ENCODE measurements at regions not wholly inside any gene's neighbourhood (a gene's known extent, or its start where the extent isn't known, plus 50 kb on each side); places are given as distances from the start of the nearest gene placed in this dataset.
"Not testable (repeated sequence)": the region's sequence is repeated elsewhere in the genome, so short reads cannot be mapped to it uniquely, and the experiment has no call there.

GRCh38 chr1:195663549-195664280, 944.5 kb downstream of the KCNT2 start:
- peak; percentile 20 for DNase-seq (ENCODE audit: low spot score)

- DNase-seq (ENCODE audit: low spot score) = no peak
These were observed 951.5 kb downstream of the KCNT2 start for GRCh38 chr1:195656780-195657179.

DNA sequence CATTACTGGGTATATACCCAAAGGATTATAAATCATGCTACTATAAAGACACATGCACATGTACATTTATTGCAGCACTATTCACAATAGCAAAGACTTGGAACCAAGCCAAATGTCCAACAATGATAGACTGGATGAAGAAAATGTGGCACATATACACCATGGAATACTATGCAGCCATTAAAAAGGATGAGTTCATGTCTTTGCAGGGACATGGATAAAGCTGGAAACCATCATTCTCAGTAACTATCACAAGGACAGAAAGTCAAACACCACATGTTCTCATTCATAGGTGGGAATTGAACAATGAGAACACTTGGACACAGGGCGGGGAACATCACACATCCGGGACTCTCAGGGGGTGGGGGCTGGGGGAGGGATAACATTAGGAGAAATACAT, 959.4 kb downstream of the KCNT2 start:
- not testable (repeated sequence) for DNase-seq (ENCODE audit: low spot score)

- no peak for DNase-seq (ENCODE audit: low spot score)
These were observed 970.7 kb downstream of the KCNT2 start for GRCh38 chr1:195637539-195637938.

GRCh38 chr1:195618287-195618686, 990.0 kb downstream of the KCNT2 start:
- no peak for DNase-seq (ENCODE audit: low spot score)

- no peak for DNase-seq (ENCODE audit: low spot score)
These were observed 991.1 kb downstream of the KCNT2 start for GRCh38 chr1:195617106-195617505.

DNA sequence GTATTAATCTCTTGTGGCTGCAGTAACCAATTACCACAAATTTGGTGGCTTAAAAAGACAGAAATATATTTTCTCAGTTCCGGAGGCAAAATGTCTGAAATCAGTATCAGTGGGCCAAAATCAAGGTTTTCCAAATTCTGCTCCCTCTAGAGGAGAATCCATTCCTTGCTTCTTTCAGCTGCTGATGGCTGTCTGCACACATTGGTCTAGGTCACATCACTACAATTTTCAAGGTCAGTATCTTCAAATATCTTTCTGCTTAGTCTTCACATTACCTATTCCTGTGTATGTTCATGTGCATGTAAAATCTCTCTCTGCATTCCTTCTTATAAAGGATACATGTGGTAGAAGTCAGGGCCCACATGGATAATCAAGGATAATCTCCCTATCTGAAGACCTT, 999.4 kb downstream of the KCNT2 start:
- DNase-seq (ENCODE audit: low spot score) = no peak

GRCh38 chr1:195606483-195606882, 1001.8 kb downstream of the KCNT2 start:
- DNase-seq (ENCODE audit: low spot score) = no peak

DNA sequence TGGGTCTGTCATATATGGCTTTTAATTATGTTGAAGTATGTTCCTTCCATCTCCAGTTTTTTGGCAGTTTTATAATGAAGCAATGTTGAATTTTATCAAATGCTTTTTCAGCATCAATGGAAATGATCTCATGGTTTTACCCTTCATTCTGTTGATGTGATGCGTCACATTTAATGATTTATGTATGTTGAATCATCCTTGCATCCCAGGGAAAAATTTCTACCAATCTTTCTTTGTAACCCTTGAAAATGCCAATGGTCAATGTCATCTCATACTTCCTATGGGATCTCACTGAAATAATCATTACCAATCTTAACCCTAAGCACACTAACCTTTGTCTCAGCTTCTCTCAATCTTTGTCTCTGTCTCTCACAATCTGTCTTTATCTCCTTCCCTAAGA, 1004.0 kb downstream of the KCNT2 start:
- no peak for DNase-seq (ENCODE audit: low spot score)

- no peak for DNase-seq (ENCODE audit: low spot score)
These were observed 1010.3 kb downstream of the KCNT2 start for GRCh38 chr1:195597891-195598290.

DNA sequence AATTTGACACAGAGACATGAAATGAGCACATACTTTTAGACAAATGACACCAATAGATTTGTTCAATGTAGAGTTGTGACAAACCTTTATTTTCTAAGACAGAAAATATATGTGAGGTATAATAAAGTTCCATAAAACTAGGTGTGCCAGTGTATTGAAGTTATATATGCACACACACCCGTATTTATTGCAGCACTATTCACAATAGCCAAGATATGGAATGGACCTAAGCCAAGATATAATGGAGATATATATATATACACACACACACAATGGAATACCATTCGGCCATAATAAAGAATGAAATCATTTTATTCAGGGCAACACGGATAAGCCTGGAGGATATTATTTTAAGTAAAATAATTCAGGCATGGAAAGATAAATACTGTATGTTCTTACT, 1013.5 kb downstream of the KCNT2 start:
- no peak for DNase-seq (ENCODE audit: low spot score)

DNA sequence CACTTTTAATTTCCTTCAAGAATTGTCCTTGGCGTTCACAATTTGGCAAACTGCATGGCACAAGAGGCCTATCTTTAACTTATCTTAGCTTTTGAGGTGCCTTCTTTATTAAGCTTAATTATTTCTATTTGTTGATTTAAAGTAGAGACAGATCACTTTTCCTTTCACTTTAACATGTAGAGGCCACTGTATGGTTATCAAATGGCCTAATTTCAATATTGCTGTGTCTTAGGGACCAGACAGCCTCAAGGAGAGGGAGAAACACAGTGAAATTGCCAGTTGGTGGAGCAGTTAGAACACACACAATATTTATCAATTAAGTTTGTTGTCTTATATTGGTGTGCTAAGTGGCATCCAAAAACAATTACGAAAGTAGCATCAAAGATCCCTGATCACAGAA, 1013.9 kb downstream of the KCNT2 start:
- no peak for DNase-seq (ENCODE audit: low spot score)

DNA sequence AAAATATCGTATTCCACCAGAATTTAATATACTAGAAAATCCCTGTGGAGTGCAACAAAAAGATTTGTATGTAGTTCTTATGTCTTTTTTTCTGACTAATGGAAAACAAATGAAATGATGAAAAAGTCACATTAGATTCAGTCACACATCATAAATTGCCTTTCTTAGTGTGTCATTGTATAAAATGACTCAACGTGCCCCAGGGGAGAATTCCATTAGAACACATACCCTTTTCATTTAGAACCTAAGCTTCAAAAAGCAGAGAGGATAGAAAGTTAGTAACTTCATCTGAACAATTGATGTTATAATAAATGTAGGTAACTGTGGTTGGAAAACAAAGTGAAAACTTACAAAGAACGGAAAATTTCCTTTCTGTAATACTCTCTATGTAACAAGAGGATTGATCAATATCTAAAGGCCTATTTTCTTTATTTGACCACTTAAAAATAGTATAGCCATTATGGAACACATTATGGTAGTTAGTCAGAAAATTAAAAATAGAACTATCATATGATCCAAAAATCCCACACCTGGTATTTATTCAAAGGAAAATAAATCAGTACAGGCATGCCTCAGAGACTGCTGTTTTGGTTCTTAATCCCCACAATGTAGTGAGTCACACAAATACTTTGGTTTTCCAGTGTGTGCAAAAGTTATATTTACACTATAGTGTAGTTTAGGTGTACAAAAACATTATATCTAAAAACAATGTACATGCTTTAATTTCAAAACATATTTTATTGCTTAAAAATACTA, 1016.1 kb downstream of the KCNT2 start:
- no peak for DNase-seq (ENCODE audit: low spot score)

DNA sequence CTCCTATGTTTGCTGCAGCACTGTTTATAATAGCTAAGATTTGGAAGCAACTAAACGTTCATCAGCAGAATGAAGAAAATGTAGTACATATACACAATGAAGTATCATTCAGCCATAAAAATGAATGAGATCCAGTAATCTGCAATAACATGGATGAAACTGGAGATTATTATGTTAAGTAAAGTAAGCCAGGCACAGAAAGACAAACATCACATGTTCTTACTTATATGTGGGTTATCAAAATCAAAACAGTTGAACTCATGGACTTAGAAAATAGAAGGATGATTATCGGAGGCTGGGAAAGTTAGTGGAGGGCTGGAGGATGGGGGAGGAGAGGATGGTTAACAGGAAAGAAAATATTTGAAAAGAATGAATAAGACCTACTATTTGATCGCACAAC, 1017.6 kb downstream of the KCNT2 start:
- no peak for DNase-seq (ENCODE audit: low spot score)

GRCh38 chr1:195584870-195585624, 1023.2 kb downstream of the KCNT2 start:
- no peak for DNase-seq (ENCODE audit: low spot score)

DNA sequence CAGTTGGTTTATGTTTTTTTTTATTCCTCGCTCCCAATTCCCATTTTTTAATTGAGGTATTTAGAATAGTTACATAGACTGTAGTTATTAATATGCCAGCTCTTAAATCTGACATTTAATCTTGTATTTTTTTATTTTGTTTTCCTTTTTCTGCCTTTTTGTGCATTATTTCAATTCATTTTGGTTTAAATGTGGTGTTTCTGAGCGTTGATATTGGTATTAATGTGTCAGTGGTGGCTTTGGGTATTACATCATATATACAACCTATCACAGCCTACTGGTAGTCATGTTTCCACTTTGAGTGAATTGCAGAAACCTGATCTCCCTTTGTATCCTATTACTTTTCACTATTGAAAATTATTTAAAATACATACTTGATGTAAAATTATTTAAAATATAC, 1027.3 kb downstream of the KCNT2 start:
- DNase-seq (ENCODE audit: low spot score) = no peak

- DNase-seq (ENCODE audit: low spot score) = no peak
These were observed 1030.5 kb downstream of the KCNT2 start for GRCh38 chr1:195577748-195578147.

DNA sequence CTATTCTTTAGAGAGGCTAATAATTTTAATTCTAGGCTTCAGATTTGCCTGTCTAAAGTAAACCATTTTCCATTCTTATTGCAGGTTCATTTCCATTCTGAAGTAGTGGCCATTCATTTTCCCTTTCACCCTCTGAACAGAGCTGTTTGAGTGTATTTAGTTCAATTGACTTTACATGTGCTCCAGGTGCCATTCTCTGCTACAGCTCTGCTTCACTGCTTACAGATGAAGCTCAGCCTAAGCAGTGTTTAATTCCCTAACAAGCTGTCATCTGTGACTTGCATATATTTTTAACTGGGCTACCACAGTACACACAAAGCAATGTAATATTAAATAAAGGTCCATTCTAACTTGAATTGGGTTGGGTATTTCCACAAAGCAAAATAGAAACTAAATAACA, 1031.6 kb downstream of the KCNT2 start:
- DNase-seq (ENCODE audit: low spot score) = no peak

DNA sequence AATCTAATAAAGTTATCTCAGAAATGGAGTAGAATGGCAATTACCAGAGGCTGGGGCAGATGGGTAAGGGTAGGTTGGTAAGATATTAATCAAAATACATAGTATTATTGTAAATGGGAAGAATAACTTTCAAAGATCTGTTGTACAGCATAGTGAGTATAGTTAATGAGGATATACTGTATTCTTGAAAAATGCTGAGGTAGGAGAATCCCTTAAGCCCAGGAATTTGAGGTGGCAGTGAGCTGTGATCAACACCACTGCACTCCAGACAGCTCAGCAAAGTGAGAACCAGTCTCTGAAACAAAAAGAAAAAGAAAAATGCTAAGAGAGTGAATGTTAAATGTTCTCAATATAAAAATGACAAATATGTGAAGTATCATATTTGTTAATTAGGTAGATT, 1033.7 kb downstream of the KCNT2 start:
- DNase-seq (ENCODE audit: low spot score) = no peak

GRCh38 chr1:195569934-195570333, 1038.3 kb downstream of the KCNT2 start:
- DNase-seq (ENCODE audit: low spot score) = no peak

DNA sequence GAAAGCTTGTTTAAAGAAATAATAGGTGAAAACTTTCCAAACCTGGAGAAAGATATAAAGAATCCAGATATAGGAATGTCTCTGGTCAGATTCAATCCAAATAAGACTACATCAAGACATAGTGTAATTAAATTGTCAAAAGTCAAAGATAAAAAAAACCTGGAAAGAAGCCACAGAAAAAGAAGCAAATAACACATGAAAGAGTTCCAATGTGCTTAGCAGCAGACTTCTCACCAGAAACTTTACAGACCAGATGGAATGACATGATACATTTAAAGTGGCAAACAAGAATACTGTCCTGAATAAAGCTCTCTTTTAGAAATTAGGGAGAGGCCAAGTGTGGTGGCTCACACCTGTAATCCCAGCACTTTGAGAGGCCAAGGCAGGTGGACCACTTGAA, 1039.9 kb downstream of the KCNT2 start:
- DNase-seq (ENCODE audit: low spot score) = no peak

GRCh38 chr1:195562074-195562473, 1046.2 kb downstream of the KCNT2 start:
- DNase-seq (ENCODE audit: low spot score) = no peak
